Aorta (tissue), 5 donors: ENCODE measurements at regions not wholly inside any gene's neighbourhood (a gene's known extent, or its start where the extent isn't known, plus 50 kb on each side); places are given as distances from the start of the nearest gene placed in this dataset.
"Not testable (repeated sequence)": the region's sequence is repeated elsewhere in the genome, so short reads cannot be mapped to it uniquely, and the experiment has no call there.

Source experiments
- ATAC-seq: fragments of 200-7000 bp; cut with Tn5 transposase; one replicate; pipeline ENCODE4 v1.9.1; 2022; ENCODE audit warnings: moderate library complexity; ENCODE audit not compliant: low FRiP score
- DNase-seq, 2 donors: peaks; one replicate each; pipeline ENCODE4 v3.0.0-alpha.2; 2020
- H3K27ac ChIP-seq, 2 donors: one replicate each; pipeline ENCODE4 v1.5.1; 2013; ENCODE audit warnings: low read length in 2 of 2, mild to moderate bottlenecking in 2 of 2, moderate library complexity in 2 of 2, control low read depth in 1 of 2, inconsistent platforms in 1 of 2, low read depth in 1 of 2
- H3K27me3 ChIP-seq, 2 donors: one replicate each; pipeline ENCODE4 v1.6.1; 2013; ENCODE audit warnings: control low read depth in 1 of 2, low read length in 1 of 2, mild to moderate bottlenecking in 1 of 2, moderate library complexity in 1 of 2; ENCODE audit not compliant: insufficient read depth in 2 of 2, control insufficient read depth in 1 of 2
- H3K36me3 ChIP-seq, 2 donors: one replicate each; pipeline ENCODE4 v1.6.1; 2013; ENCODE audit warnings: control low read depth in 1 of 2, low read length in 1 of 2, mild to moderate bottlenecking in 1 of 2; ENCODE audit not compliant: insufficient read depth in 2 of 2, control insufficient read depth in 1 of 2
- H3K4me1 ChIP-seq, 2 donors: one replicate each; pipeline ENCODE4 v1.6.1; 2013; ENCODE audit warnings: low read length in 2 of 2, control low read depth in 1 of 2, mild to moderate bottlenecking in 1 of 2, moderate library complexity in 1 of 2; ENCODE audit not compliant: insufficient read depth in 2 of 2, control insufficient read depth in 1 of 2
- H3K4me3 ChIP-seq, 2 donors: one replicate each; pipeline ENCODE4 v1.5.1; 2013; ENCODE audit warnings: low read length in 2 of 2, control low read depth in 1 of 2, mild to moderate bottlenecking in 1 of 2
- H3K9me3 ChIP-seq: one replicate; pipeline ENCODE4 v1.6.1; 2013; ENCODE audit warnings: mild to moderate bottlenecking, low read length; ENCODE audit not compliant: control insufficient read depth
- WGBS, 2 donors: extraction: QIAGEN DNeasy Blood & Tissue Kit; methylation state at CpG; one replicate each; pipeline ENCODE4 v1.1.7; 2013; 5-methylcytosine and 5-hydroxymethylcytosine counted together
- intact Hi-C, 2 donors: fragments of 100-400 bp; cut with DNase I; formaldehyde crosslinking; loops; one replicate each; pipeline versions ENCODE4 v1.14.2 to v1.15.0; 2022
- donor health status: healthy with polysubstance abuse.
- donor health status: Bipolar disorder and iron deficiency.
- donor health status: DM: no; HTN: no; CAD: no.
- donor health status: DM: no; HTN: no; CAD: no.
- donor health status: DM: yes; HTN: yes; CAD: no.

GRCh38 chr18:40326985-40327384, 1628.0 kb upstream of the PIK3C3 start:
- H3K36me3 ChIP-seq = no peaks in the 10 kb centered on the region
- H3K4me3 ChIP-seq = no peak overlapping the region
- no peaks in the 10 kb centered on the region for H3K27me3 ChIP-seq
- ATAC-seq (no peak), DNase-seq (no peak)
- H3K27ac ChIP-seq = no peak overlapping the region
- intact Hi-C loops = no loop called here
- no peaks in the 10 kb centered on the region for H3K9me3 ChIP-seq
- H3K4me1 ChIP-seq = no peaks in the 10 kb centered on the region
- 59 to 67% methylated on average over 6 of the region's 6 CpGs for WGBS, 2 donors

DNA sequence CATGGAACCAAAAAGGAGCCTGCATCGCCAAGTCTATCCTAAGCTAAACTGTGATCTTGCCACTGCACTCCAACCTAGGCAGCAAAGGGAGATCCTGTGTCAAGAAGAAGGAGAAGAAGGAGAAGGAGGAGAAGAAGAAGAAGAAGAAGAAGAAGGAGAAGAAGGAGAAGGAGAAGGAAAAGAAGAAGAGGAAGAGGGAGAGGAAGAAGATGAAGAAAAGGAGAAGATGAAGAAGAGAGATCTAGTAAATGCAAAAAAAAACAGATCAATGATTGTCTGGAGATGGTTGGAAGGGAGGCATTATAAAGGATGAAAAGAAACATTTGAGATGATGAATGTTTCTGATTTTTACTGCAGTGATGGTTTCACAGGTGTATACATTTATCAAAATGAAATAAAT, 1629.0 kb upstream of the PIK3C3 start:
- Histone ChIP-seq H3K27me3 (no peaks in the 10 kb centered on the region), H3K27ac (no peak overlapping the region), H3K36me3 (no peaks in the 10 kb centered on the region), H3K4me3 (no peak overlapping the region), H3K9me3 (no peaks in the 10 kb centered on the region), H3K4me1 (no peaks in the 10 kb centered on the region)
- ATAC-seq (no peak), DNase-seq (no peak)
- 80 to 87% methylated on average over 1 of the region's 1 CpG for WGBS, 2 donors
- intact Hi-C loops = no loop called here

- intact Hi-C loops = no loop called here
- no peaks in the 10 kb centered on the region for H3K27me3 ChIP-seq
- WGBS, 2 donors = 41 to 46% methylated on average over 2 of the region's 2 CpGs
- no peak for DNase-seq
- H3K27ac ChIP-seq = no peak overlapping the region
- no peaks in the 10 kb centered on the region for H3K36me3 ChIP-seq
- H3K4me1 ChIP-seq = no peaks in the 10 kb centered on the region
- H3K4me3 ChIP-seq = peak overlapping the region in 1 of 2 donors; percentile 14
- ATAC-seq = no peak
- H3K9me3 ChIP-seq = no peaks in the 10 kb centered on the region
Observed at GRCh38 chr18:40314199-40314598, 1640.8 kb upstream of the PIK3C3 start.

DNA sequence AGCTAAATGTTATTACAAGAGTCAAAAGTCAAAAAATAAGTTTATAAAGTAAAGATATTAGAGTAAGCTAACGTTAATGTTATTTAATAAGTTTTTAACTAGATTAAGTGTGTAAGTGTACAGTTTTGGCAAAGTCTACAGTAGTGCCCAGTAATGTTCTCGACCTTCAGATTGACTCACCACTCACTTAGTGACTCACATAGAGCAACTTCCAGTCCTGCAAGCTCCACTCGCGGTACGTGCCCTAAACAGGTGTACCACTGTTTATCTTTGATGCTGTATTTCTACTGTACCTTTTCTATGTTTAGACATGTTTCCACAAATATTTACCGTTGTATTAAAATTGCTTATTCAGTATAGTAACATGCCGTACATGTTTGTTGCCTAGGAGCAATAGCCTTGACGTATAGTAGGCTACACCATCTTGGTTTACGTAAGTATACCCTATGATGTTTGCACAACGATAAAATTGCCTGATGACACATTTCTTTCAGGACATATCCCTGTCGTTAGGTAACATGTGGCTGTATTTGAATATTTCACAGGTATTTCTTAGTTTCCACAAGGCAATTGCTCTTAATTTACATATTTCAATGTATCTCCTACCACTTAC, 1641.9 kb upstream of the PIK3C3 start:
- H3K27me3 ChIP-seq = no peaks in the 10 kb centered on the region
- H3K36me3 ChIP-seq = no peaks in the 10 kb centered on the region
- ATAC-seq (no peak), DNase-seq (no peak)
- no peaks in the 10 kb centered on the region for H3K9me3 ChIP-seq
- intact Hi-C loops = no loop called here
- no peak overlapping the region for H3K4me3 ChIP-seq
- H3K4me1 ChIP-seq = no peaks in the 10 kb centered on the region
- 82 to 85% methylated on average over 11 of the region's 11 CpGs for WGBS, 2 donors
- H3K27ac ChIP-seq = no peak overlapping the region

- no peak overlapping the region for H3K27ac ChIP-seq
- no peaks in the 10 kb centered on the region for H3K36me3 ChIP-seq
- no peaks in the 10 kb centered on the region for H3K4me1 ChIP-seq
- DNase-seq = no peak
- no peak overlapping the region for H3K4me3 ChIP-seq
- WGBS, 2 donors = 77 to 84% methylated on average over 3 of the region's 3 CpGs
- H3K9me3 ChIP-seq = no peaks in the 10 kb centered on the region
- no peaks in the 10 kb centered on the region for H3K27me3 ChIP-seq
- no peak for ATAC-seq
- intact Hi-C loops = no loop called here
Observed at GRCh38 chr18:40307627-40308026, 1647.4 kb upstream of the PIK3C3 start.

DNA sequence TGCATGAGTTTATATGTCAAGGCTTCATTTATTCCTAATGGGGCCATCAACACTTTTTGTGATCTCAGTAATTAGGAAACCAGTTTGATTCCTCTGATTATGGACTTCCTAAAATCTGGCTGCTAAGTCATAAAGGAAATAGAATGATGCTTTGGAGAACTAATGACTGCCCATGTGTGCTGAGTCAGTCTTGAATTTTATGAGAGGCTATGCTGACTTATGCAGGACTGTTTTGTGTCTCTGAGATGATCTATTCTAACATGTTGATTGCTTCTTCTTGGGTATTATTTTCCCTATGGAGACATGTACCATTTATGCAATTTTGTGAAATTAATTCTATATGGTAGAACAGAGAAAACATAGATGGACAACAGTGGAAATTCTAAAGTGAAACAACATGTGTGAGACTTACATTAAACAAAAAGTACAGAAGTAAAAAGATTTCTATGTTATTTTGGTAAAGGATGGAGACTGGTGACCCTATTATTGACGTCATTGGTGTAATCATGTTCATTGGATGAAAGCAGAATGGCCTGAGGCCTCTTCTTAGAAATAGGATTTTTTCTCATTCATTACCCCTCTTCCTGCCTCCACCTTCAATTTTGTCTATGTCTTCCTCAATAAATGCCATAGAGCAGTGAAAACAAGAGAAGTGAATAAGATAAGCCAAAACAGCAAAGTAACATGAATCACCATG, 1658.2 kb upstream of the PIK3C3 start:
- Histone ChIP-seq H3K36me3 (no peaks in the 10 kb centered on the region), H3K27ac (no peak overlapping the region), H3K4me1 (no peaks in the 10 kb centered on the region), H3K4me3 (no peak overlapping the region), H3K27me3 (no peaks in the 10 kb centered on the region), H3K9me3 (no peaks in the 10 kb centered on the region)
- WGBS, 2 donors = 67% methylated on average over 1 of the region's 1 CpG
- ATAC-seq (no peak), DNase-seq (no peak)
- intact Hi-C loops = no loop called here

DNA sequence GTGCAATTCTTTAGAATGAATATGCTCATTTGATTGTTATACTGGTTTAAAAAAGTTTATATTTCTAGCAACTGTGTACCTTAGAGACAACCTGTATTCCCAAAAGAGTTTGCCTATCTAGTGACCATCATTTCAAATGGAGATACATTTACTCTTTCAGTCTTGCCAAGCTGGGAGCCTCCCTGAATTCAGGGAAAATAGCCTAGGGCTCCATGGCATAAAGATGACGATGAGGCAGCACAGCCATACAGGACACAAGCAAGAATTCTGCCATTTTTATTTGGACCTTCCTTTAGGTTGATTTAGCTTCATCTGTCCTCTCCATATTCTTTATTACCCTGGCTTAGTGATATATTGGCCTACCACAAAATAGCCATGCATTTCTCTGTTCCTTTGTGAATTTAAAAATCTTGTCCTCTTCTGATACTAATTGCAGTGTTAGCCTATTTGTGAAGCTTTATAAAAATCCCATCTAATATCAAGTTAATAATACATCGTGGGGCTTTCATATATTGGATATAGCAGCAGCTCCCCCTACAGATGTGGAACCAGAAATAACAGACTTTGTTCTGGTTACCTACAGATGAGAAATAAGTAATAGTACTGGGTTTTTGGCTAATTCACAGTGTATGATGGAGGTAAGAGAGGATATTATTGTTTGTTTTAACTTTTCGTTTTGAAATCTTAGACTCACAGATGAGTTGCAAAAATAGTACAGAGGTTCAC, 1661.9 kb upstream of the PIK3C3 start:
- DNase-seq = no peak
- Histone ChIP-seq H3K36me3 (no peaks in the 10 kb centered on the region), H3K4me1 (no peaks in the 10 kb centered on the region), H3K9me3 (no peaks in the 10 kb centered on the region), H3K27ac (no peak overlapping the region), H3K27me3 (no peaks in the 10 kb centered on the region), H3K4me3 (no peak overlapping the region)
- ATAC-seq = no peak
- WGBS, 2 donors = 21 to 24% methylated on average over 3 of the region's 3 CpGs
- intact Hi-C loops = no loop called here

DNA sequence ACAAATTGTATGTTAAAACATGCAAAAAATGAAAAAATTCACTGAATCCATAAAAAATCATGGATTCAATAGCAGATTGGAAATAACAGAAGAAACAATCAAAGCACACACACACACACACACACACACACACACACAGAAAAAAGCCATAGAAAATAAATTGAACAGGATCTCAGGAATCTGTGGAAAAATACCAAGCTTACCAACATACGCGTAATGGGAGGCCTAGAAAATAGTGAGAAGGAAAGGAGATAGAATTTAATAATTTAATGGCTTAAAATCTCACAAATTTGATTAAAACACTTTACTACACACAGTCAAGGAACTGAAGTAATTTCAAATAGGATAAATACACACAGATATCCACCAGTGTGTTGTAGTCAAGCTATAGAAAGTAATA, 1671.5 kb upstream of the PIK3C3 start:
- 95 to 99% methylated on average over 2 of the region's 2 CpGs for WGBS, 2 donors
- no peaks in the 10 kb centered on the region for H3K4me1 ChIP-seq
- DNase-seq = no peak
- intact Hi-C loops = no loop called here
- H3K27me3 ChIP-seq = no peaks in the 10 kb centered on the region
- no peaks in the 10 kb centered on the region for H3K9me3 ChIP-seq
- no peak for ATAC-seq
- H3K36me3 ChIP-seq = no peaks in the 10 kb centered on the region
- H3K4me3 ChIP-seq = no peak overlapping the region
- no peak overlapping the region for H3K27ac ChIP-seq

DNA sequence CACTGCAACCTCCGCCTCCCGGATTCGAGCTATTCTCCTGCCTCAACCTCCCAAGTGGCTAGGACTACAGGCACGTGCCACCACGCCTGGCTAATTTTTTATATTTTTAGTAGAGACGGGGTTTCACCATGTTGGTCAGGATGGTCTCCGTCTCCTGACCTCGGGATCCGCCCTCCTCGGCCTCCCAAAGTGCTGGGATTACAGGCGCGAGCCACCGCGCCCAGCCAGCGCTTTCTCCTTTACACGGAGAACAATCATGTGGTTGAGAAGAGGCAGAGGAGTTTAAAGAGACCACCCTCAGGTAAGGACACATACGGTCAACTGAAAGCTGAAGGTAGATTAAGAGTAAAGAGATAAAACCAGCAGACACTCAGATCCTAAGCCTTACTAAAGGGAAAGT, 1673.7 kb upstream of the PIK3C3 start:
- H3K27ac ChIP-seq, ATAC-seq, intact Hi-C loops, H3K9me3 ChIP-seq, H3K4me1 ChIP-seq, H3K27me3 ChIP-seq, H3K4me3 ChIP-seq, H3K36me3 ChIP-seq, DNase-seq: not testable (repeated sequence)
- 94 to 95% methylated on average over 17 of the region's 17 CpGs for WGBS, 2 donors
